KG1 (cell line): ENCODE measurements at regions not wholly inside any gene's neighbourhood (a gene's known extent, or its start where the extent isn't known, plus 50 kb on each side); places are given as distances from the start of the nearest gene placed in this dataset.

Experiments used
- DNase-seq: peaks from one replicate; lab custom pipeline; 2025; lab: John Stamatoyannopoulos, UW

- DNase-seq: no peak
Measured at GRCh38 chr2:6474161-6475140, 391.3 kb downstream of the CMPK2 start.

- no peak for DNase-seq
Measured at GRCh38 chr2:6475155-6475940, 390.4 kb downstream of the CMPK2 start.

GRCh38 chr2:6480514-6480913, 385.2 kb downstream of the CMPK2 start:
- DNase-seq: no peak

- no peak for DNase-seq
Measured at GRCh38 chr2:6482256-6482655, 383.5 kb downstream of the CMPK2 start.

- no peak for DNase-seq
Measured at GRCh38 chr2:6487765-6488164, 377.9 kb downstream of the CMPK2 start.

- no peak for DNase-seq
Measured at GRCh38 chr2:6492573-6492972, 373.1 kb downstream of the CMPK2 start.

- no peak for DNase-seq
Measured at GRCh38 chr2:6493266-6493665, 372.4 kb downstream of the CMPK2 start.

GRCh38 chr2:6493669-6494068, 372.0 kb downstream of the CMPK2 start:
- DNase-seq: no peak

- no peak for DNase-seq
Measured at GRCh38 chr2:6495466-6495865, 370.2 kb downstream of the CMPK2 start.

GRCh38 chr2:6496376-6496775, 369.3 kb downstream of the CMPK2 start:
- DNase-seq: no peak

- no peak for DNase-seq
Measured at GRCh38 chr2:6497048-6497447, 368.7 kb downstream of the CMPK2 start.

GRCh38 chr2:6498841-6499240, 366.9 kb downstream of the CMPK2 start:
- DNase-seq: no peak

GRCh38 chr2:6499691-6500090, 366.0 kb downstream of the CMPK2 start:
- DNase-seq: no peak

GRCh38 chr2:6506361-6506794, 359.3 kb downstream of the CMPK2 start:
- no peak for DNase-seq

- no peak for DNase-seq
Measured at GRCh38 chr2:6506859-6507258, 358.8 kb downstream of the CMPK2 start.

GRCh38 chr2:6510532-6510931, 355.2 kb downstream of the CMPK2 start:
- no peak for DNase-seq

GRCh38 chr2:6512589-6512988, 353.1 kb downstream of the CMPK2 start:
- DNase-seq: no peak

- DNase-seq: no peak
Measured at GRCh38 chr2:6516674-6517073, 349.0 kb downstream of the CMPK2 start.

GRCh38 chr2:6518361-6518760, 347.3 kb downstream of the CMPK2 start:
- DNase-seq: no peak

- no peak for DNase-seq
Measured at GRCh38 chr2:6523476-6523875, 342.2 kb downstream of the CMPK2 start.

GRCh38 chr2:6524691-6525474, 340.8 kb downstream of the CMPK2 start:
- DNase-seq: no peak

- no peak for DNase-seq
Measured at GRCh38 chr2:6525475-6525964, 340.2 kb downstream of the CMPK2 start.
